GM12875 (cell line): ENCODE measurements at regions not wholly inside any gene's neighbourhood (a gene's known extent, or its start where the extent isn't known, plus 50 kb on each side); places are given as distances from the start of the nearest gene placed in this dataset.

Source experiments
- H3K4me3 ChIP-seq: one replicate; pipeline ENCODE4 v1.5.1; 2011; ENCODE audit warnings: low read depth, low read length, control low read depth
- TF ChIP-seq, protein P1 (sequence below): IDR thresholded peaks from 2 replicates; pipeline ENCODE4 v1.5.1; 2011; ENCODE audit warnings: low read depth, mild to moderate bottlenecking, control low read depth, inconsistent platforms, low read length, moderate library complexity, borderline replicate concordance; ENCODE audit not compliant: insufficient read depth

DNA sequence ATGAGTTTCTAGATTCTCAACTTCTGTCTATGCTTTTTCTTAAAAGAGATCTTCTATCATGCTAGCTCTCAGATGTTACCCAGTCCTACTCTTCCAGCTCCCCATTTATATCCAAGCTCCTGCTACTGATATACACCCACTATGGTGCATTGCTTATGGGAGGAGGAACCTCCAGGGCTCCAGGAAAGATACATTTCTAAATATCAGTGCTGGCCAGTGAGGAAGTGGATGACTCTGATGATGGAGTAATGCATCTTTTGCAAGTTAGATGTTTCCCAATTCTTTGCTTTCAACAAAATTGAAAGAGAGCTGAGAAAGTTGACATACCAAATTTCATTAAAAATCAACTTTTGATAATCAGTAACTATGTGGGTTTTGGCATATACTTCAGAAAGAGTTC is 105.7 kb upstream of the RESF1 start:
- H3K4me3 ChIP-seq, result no peak overlapping the region
- TF ChIP-seq, protein P1, sequence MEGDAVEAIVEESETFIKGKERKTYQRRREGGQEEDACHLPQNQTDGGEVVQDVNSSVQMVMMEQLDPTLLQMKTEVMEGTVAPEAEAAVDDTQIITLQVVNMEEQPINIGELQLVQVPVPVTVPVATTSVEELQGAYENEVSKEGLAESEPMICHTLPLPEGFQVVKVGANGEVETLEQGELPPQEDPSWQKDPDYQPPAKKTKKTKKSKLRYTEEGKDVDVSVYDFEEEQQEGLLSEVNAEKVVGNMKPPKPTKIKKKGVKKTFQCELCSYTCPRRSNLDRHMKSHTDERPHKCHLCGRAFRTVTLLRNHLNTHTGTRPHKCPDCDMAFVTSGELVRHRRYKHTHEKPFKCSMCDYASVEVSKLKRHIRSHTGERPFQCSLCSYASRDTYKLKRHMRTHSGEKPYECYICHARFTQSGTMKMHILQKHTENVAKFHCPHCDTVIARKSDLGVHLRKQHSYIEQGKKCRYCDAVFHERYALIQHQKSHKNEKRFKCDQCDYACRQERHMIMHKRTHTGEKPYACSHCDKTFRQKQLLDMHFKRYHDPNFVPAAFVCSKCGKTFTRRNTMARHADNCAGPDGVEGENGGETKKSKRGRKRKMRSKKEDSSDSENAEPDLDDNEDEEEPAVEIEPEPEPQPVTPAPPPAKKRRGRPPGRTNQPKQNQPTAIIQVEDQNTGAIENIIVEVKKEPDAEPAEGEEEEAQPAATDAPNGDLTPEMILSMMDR, result no peak

DNA sequence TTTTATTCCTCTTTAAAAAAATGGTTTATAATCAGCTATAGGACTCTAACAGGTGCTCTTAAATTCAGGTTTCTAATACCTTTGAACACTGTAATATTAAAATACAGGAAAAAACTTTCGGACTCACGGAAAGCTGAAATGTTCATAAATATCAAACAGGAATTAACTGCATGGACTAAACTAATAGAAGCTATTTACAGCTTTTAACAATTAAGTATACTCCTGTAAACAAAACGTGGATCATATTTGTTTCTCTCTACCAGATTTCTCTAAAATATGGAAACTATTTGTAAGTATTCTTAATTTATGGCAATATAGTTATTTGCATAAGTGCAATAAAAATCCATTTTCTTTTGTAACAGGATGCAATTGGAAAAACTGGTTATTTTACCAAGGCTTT is 108.9 kb upstream of the RESF1 start:
- no peak overlapping the region for H3K4me3 ChIP-seq
- TF ChIP-seq, protein P1, result no peak

DNA sequence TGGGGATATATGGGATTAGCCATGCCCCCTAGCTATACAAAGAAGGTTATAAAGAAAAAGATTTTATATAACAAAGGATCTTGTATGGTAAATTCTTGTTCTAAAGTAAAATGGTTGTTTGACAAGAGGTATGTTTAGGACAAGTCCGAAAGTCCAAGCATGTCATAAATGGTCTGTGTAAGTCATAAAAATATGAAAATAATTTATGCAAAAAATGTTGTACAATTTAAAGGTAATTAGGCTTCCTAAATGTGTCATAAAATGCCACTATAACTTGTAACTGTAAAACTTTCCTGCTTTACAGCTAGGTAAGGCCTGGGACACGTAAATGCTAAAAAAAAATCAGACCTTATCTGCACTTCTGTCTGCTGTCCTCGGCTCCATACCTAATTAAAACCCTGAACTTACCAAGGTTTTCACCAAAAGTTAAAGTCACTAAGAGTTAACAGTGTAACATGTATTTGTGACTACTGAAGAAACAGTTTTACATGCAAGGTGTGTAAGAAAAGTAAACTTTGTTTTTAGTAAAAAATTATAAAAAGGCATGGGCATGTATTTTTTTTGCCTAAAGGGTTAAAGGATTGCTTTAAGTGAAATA is 110.0 kb upstream of the RESF1 start:
- no peak overlapping the region for H3K4me3 ChIP-seq

GRCh38 chr12:31846405-31846804 is 112.8 kb upstream of the RESF1 start:
- TF ChIP-seq, protein P1, result no peak
- H3K4me3 ChIP-seq, result no peak overlapping the region

More for the DNA sequence above, 110.0 kb upstream of the RESF1 start:
- TF ChIP-seq, protein P1, result no peak

DNA sequence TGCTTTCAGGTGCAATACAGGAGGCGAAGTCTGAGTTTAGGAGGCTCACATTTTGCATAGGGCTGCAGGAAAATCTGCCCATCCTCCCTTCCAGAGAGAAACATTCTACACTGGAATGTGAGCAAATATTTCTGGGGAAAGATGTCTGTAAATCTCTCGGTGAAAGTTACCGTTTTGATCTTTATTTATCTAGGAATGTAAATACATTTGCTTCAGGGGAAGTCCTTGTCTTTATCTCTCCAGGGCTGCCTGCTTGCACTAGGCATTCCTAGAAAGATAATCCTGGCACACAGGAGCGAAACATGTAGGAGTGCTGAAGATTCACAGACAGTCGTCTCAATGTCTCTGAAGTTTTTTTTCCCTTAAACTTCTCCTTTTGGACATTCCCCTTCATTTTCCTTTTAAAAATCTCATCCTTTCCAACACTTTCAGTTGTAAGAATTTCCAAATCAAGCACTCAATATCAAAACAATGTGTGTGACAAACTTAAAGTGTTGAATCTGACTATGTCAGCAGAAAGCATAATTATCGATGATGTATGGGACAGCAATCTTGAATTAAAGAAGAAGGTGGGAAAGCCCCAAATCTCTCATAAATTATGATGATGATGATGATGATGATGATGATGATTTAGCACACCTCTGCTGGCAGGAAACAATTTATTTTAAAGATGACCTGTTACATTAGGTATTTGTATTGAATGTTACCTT is 113.4 kb upstream of the RESF1 start:
- TF ChIP-seq, protein P1, result no peak
- H3K4me3 ChIP-seq, result no peak overlapping the region

DNA sequence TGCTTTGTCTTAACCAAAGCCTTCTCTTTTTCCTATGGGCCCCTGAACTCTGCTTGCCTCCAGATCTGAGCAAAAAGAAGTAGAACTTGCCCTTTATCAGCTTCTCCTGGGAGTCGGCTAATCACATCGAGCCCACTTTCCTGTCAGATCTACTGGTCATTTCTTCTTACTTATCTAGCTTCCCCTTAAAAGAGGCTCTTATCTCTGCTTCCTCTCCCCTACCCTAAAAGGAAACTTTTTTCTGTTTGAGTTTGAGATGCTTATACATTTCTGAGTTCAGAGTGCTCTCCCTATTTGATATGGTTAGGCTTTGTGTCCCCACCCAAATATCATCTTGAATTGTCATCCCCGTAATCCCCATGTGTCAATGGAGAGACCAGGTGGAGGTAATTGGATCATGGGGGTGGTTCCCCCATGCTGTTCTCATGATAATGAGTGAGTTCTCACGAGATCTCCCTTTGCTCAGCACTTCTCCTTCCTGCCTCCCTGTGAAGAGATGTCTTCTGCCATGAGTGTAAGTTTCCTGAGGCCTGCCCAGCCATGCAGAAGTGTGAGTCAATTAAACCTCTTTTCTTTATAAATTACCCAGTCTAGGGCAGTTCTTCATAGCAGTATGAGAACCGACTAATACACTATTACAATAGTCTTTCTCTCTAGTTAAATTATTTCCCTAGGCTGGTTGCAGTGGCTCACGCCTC is 114.7 kb upstream of the AMN1 start:
- TF ChIP-seq, protein P1, result no peak
- no peak overlapping the region for H3K4me3 ChIP-seq
